Adrenal gland (tissue), 9 donors: ENCODE measurements at regions not wholly inside any gene's neighbourhood (a gene's known extent, or its start where the extent isn't known, plus 50 kb on each side); places are given as distances from the start of the nearest gene placed in this dataset.

Source experiments
- DNase-seq, 7 donors: peaks; one replicate each; pipeline ENCODE4 v3.0.0-alpha.2; 2019 to 2020
- H3K27ac ChIP-seq, 5 donors: fragments of 200-600 bp; sonication (generic) in 4 of 5; 1 replicate in 3 of 5; 2 replicates in 2 of 5; pipeline versions ENCODE4 v1.5.1 to v1.8.0; 2016 to 2020; ENCODE audit warnings: mild to moderate bottlenecking in 1 of 5
- H3K27me3 ChIP-seq: fragments of 200-600 bp; 2 replicates; pipeline ENCODE4 v1.8.0; 2021
- H3K36me3 ChIP-seq, 2 donors: fragments of 200-600 bp; replicated peaks in 1 of 2; 1 replicate in 1 of 2; 2 replicates in 1 of 2; pipeline versions ENCODE4 v1.5.1 to v1.8.0; 2018 to 2022
- H3K4me1 ChIP-seq, 2 donors: fragments of 200-600 bp; replicated peaks in 1 of 2; 1 replicate in 1 of 2; 2 replicates in 1 of 2; pipeline versions ENCODE4 v1.5.1 to v1.8.0; 2018 to 2021
- H3K4me3 ChIP-seq, 4 donors: fragments of 200-600 bp; sonication (generic) in 3 of 4; one replicate each; pipeline ENCODE4 v1.5.1; 2016 to 2018
- H3K9me3 ChIP-seq, 3 donors: fragments of 200-600 bp; sonication (generic) in 1 of 3; replicated peaks in 1 of 3; 1 replicate in 2 of 3; 2 replicates in 1 of 3; pipeline versions ENCODE4 v1.5.1 to v1.8.0; 2016 to 2021
- CTCF ChIP-seq, 6 experiments: fragments of 450-650 bp in 4 of 6; fragments of 200-600 bp in 2 of 6; sonication (generic) in 1 of 6; IDR thresholded peaks; 1 replicate in 5 of 6; 2 replicates in 1 of 6; pipeline versions ENCODE4 v1.5.1 to v1.8.0; 2016 to 2021; ENCODE audit warnings: antibody characterized with exemption in 6 of 6, mild to moderate bottlenecking in 2 of 6, moderate library complexity in 1 of 6
- POLR2A ChIP-seq, 2 donors: fragments of 450-650 bp; IDR thresholded peaks; one replicate each; pipeline ENCODE4 v1.6.1; 2017; ENCODE audit warnings: antibody characterized with exemption in 2 of 2, mild to moderate bottlenecking in 2 of 2, moderate library complexity in 1 of 2
- WGBS, 4 donors: extraction: QIAGEN DNeasy Blood & Tissue Kit in 2 of 4; methylation state at CpG; one replicate each; pipeline versions ENCODE4 v1.1.5 to v1.1.7; 2013 to 2017; 5-methylcytosine and 5-hydroxymethylcytosine counted together
- intact Hi-C, 2 donors: fragments of 100-400 bp; cut with DNase I; formaldehyde crosslinking; loops; one replicate each; pipeline versions ENCODE4 v1.14.1 to v1.15.0; 2022 to 2023
- donor health status: healthy with polysubstance abuse.
- donor health status: Bipolar disorder and iron deficiency.
- donor health status: DM: yes; HTN: yes; CAD: no.
- donor health status: DM: no; HTN: no; CAD: no.
- donor health status: DM: no; HTN: no; CAD: no.

- Histone ChIP-seq H3K36me3 (no peaks in the 10 kb centered on the region), H3K4me1 (no peaks in the 10 kb centered on the region), H3K4me3 (no peak overlapping the region), H3K27me3 (no peaks in the 10 kb centered on the region), H3K9me3 (no peaks in the 10 kb centered on the region), H3K27ac (no peak overlapping the region)
- intact Hi-C loops = no loop called here
- 47 to 72% (median 64%) methylated on average over 2 of the region's 2 CpGs for WGBS, 4 donors
- TF ChIP-seq CTCF (IDR thresholded peaks at IDR 0.05) = no peak
- no peak for TF ChIP-seq POLR2A (IDR thresholded peaks at IDR 0.05)
- DNase-seq = no peak
These were observed 308.3 kb downstream of the GXYLT1 start for GRCh38 chr12:41836416-41836815.

GRCh38 chr12:41835556-41835955 lies 309.1 kb downstream of the GXYLT1 start:
- Histone ChIP-seq H3K27ac (no peak overlapping the region), H3K4me3 (no peak overlapping the region), H3K27me3 (no peaks in the 10 kb centered on the region), H3K36me3 (no peaks in the 10 kb centered on the region), H3K4me1 (no peaks in the 10 kb centered on the region), H3K9me3 (no peaks in the 10 kb centered on the region)
- no peak for DNase-seq
- intact Hi-C loops = no loop called here
- TF ChIP-seq CTCF (IDR thresholded peaks at IDR 0.05) (no peak), POLR2A (IDR thresholded peaks at IDR 0.05) (no peak)

- H3K4me3 ChIP-seq = no peak overlapping the region
- no peak for DNase-seq
- no peak overlapping the region for H3K27ac ChIP-seq
- H3K36me3 ChIP-seq = no peaks in the 10 kb centered on the region
- 81 to 89% (median 83%) methylated on average over 3 of the region's 3 CpGs for WGBS, 4 donors
- no peak for TF ChIP-seq CTCF (IDR thresholded peaks at IDR 0.05)
- no peak for TF ChIP-seq POLR2A (IDR thresholded peaks at IDR 0.05)
- H3K27me3 ChIP-seq = no peaks in the 10 kb centered on the region
- intact Hi-C loops = no loop called here
- no peaks in the 10 kb centered on the region for H3K9me3 ChIP-seq
- no peaks in the 10 kb centered on the region for H3K4me1 ChIP-seq
These were observed 324.7 kb downstream of the GXYLT1 start for GRCh38 chr12:41819948-41820347.

GRCh38 chr12:41804026-41804425 lies 340.6 kb downstream of the GXYLT1 start:
- H3K9me3 ChIP-seq = no peaks in the 10 kb centered on the region
- TF ChIP-seq CTCF (IDR thresholded peaks at IDR 0.05) (no peak), POLR2A (IDR thresholded peaks at IDR 0.05) (no peak)
- no peak overlapping the region for H3K27ac ChIP-seq
- DNase-seq = no peak
- H3K4me1 ChIP-seq = no peaks in the 10 kb centered on the region
- H3K27me3 ChIP-seq = no peaks in the 10 kb centered on the region
- intact Hi-C loops = no loop called here
- WGBS, 4 donors = 47 to 64% (median 60%) methylated on average over 2 of the region's 2 CpGs
- H3K4me3 ChIP-seq = no peak overlapping the region
- H3K36me3 ChIP-seq = no peaks in the 10 kb centered on the region
